Colonic mucosa (tissue), 4 donors: ENCODE measurements at regions not wholly inside any gene's neighbourhood (a gene's known extent, or its start where the extent isn't known, plus 50 kb on each side); places are given as distances from the start of the nearest gene placed in this dataset.

Source experiments
- DNase-seq: peaks from one replicate; pipeline ENCODE4 v3.0.0-alpha.2; 2020
- H3K27ac ChIP-seq: fragments of 200-600 bp; one replicate; pipeline ENCODE4 v1.8.0; 2021
- H3K27me3 ChIP-seq: fragments of 200-600 bp; one replicate; pipeline ENCODE4 v1.8.0; 2021
- H3K36me3 ChIP-seq: fragments of 200-600 bp; one replicate; pipeline ENCODE4 v1.8.0; 2021
- H3K4me1 ChIP-seq: fragments of 200-600 bp; one replicate; pipeline ENCODE4 v1.8.0; 2021; ENCODE audit warnings: mild to moderate bottlenecking
- H3K4me3 ChIP-seq: fragments of 200-600 bp; one replicate; pipeline ENCODE4 v1.8.0; 2021
- H3K9ac ChIP-seq, 2 donors: one replicate each; pipeline ENCODE4 v1.7.0; 2013; ENCODE audit warnings: control low read depth in 2 of 2, low read depth in 2 of 2, low read length in 2 of 2
- H3K9me3 ChIP-seq: fragments of 200-600 bp; one replicate; pipeline ENCODE4 v1.8.0; 2021
- CTCF ChIP-seq: fragments of 200-600 bp; IDR thresholded peaks from one replicate; pipeline ENCODE4 v1.8.0; 2022; ENCODE audit warnings: antibody characterized with exemption, mild to moderate bottlenecking
- intact Hi-C: fragments of 100-400 bp; cut with DNase I; formaldehyde crosslinking; loops from one replicate; pipeline ENCODE4 v1.14.1; 2022
- donor health status: healthy.
- donor health status: DM: no; HTN: no; CAD: no.
- donor health status: DM: no; HTN: no; CAD: no.

GRCh38 chr5:5799826-5800225 is 377.3 kb downstream of the ICE1 start:
- Histone ChIP-seq H3K27me3 (no peaks in the 10 kb centered on the region), H3K9me3 (no peaks in the 10 kb centered on the region), H3K36me3 (no peaks in the 10 kb centered on the region), H3K4me3 (no peak overlapping the region), H3K4me1 (no peaks in the 10 kb centered on the region), H3K27ac (no peak overlapping the region), H3K9ac (no peak overlapping the region)
- TF ChIP-seq CTCF, result no peak
- no peak for DNase-seq
- intact Hi-C loops, result no loop called here

- Histone ChIP-seq H3K27ac (no peak overlapping the region), H3K4me1 (no peaks in the 10 kb centered on the region), H3K9me3 (no peaks in the 10 kb centered on the region), H3K27me3 (no peaks in the 10 kb centered on the region), H3K36me3 (no peaks in the 10 kb centered on the region), H3K9ac (no peak overlapping the region), H3K4me3 (no peak overlapping the region)
- intact Hi-C loops, result no loop called here
- DNase-seq, result no peak
- no peak for TF ChIP-seq CTCF
Observed at GRCh38 chr5:5799229-5799628, 376.8 kb downstream of the ICE1 start.

GRCh38 chr5:5798462-5798861 is 376.0 kb downstream of the ICE1 start:
- no peaks in the 10 kb centered on the region for H3K27me3 ChIP-seq

GRCh38 chr5:5798041-5798440 is 375.6 kb downstream of the ICE1 start:
- intact Hi-C loops, result no loop called here
- H3K27me3 ChIP-seq, result no peaks in the 10 kb centered on the region
- no peak for TF ChIP-seq CTCF
- no peak overlapping the region for H3K27ac ChIP-seq
- H3K4me1 ChIP-seq, result no peaks in the 10 kb centered on the region
- no peak for DNase-seq
- H3K36me3 ChIP-seq, result no peaks in the 10 kb centered on the region
- no peak overlapping the region for H3K4me3 ChIP-seq
- no peaks in the 10 kb centered on the region for H3K9me3 ChIP-seq
- H3K9ac ChIP-seq, result no peak overlapping the region

More at GRCh38 chr5:5798462-5798861, 376.0 kb downstream of the ICE1 start:
- no peak for TF ChIP-seq CTCF
- Histone ChIP-seq H3K9me3 (no peaks in the 10 kb centered on the region), H3K36me3 (no peaks in the 10 kb centered on the region), H3K27ac (no peak overlapping the region), H3K4me1 (no peaks in the 10 kb centered on the region), H3K4me3 (no peak overlapping the region), H3K9ac (no peak overlapping the region)
- intact Hi-C loops, result no loop called here
- DNase-seq, result no peak

GRCh38 chr5:5795074-5795771 is 372.7 kb downstream of the ICE1 start:
- TF ChIP-seq CTCF, result no peak
- H3K27ac ChIP-seq, result no peak overlapping the region
- H3K36me3 ChIP-seq, result no peaks in the 10 kb centered on the region
- no peak for DNase-seq
- intact Hi-C loops, result no loop called here
- no peak overlapping the region for H3K4me3 ChIP-seq
- H3K9me3 ChIP-seq, result no peaks in the 10 kb centered on the region
- no peak overlapping the region for H3K9ac ChIP-seq
- no peaks in the 10 kb centered on the region for H3K4me1 ChIP-seq
- H3K27me3 ChIP-seq, result no peaks in the 10 kb centered on the region
